GM18520 (cell line): ENCODE measurements at regions not wholly inside any gene's neighbourhood (a gene's known extent, or its start where the extent isn't known, plus 50 kb on each side); places are given as distances from the start of the nearest gene placed in this dataset.
"Not testable (repeated sequence)": the region's sequence is repeated elsewhere in the genome, so short reads cannot be mapped to it uniquely, and the experiment has no call there.

Experiments used
- ATAC-seq: cut with Tn5 transposase; IDR thresholded peaks from one replicate; pipeline ENCODE4 v1.9.1; 2021; ENCODE audit not compliant: unreplicated experiment

- no peak for ATAC-seq
Observed at GRCh38 chr12:41684997-41685396, 459.7 kb downstream of the GXYLT1 start.

- ATAC-seq: no peak
Observed at GRCh38 chr12:41683513-41684240, 461.0 kb downstream of the GXYLT1 start.

DNA sequence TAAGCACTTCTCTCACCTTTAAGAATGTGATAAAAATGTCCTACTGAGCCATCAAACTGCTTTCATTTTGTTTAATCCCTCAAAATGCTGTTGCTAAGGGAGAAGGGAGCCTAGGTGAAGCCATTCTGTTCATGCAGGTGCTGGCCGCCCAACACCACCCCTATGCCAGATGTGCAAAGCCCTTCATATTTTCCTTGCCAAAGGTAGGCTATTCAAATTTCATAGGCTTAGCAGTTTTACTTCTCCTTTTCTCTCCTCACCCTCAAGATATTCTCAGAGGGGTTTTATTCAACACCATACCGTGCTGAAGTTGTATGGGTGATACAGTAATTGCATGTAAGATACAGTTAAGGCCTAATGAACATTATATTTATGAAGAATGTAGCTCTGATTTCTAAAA is 461.7 kb downstream of the GXYLT1 start:
- peak; percentile 66 for ATAC-seq

DNA sequence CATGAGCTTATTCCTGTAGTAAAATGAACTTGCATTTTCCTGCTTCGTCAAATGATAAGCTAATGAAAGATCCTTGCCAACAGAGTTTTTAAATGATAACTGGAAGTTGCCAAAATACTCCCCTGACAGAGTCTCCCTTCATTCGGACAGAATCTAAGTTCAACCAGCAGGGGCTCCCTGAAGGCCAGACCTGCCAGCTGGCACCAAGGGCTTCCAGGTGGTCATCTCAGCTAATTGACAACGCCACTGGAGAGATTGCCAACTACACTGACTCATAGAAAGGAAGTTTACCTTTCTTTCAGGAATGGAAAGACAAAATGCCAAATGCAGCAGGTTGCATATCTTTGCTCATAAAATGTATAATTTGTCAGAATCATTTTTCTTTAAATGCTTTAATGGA is 462.8 kb downstream of the GXYLT1 start:
- no peak for ATAC-seq

- no peak for ATAC-seq
Observed at GRCh38 chr12:41680155-41680554, 464.5 kb downstream of the GXYLT1 start.

- ATAC-seq: no peak
Observed at GRCh38 chr12:41663598-41664265, 475.6 kb downstream of the PDZRN4 start.

- no peak for ATAC-seq
Observed at GRCh38 chr12:41661141-41661765, 473.1 kb downstream of the PDZRN4 start.

DNA sequence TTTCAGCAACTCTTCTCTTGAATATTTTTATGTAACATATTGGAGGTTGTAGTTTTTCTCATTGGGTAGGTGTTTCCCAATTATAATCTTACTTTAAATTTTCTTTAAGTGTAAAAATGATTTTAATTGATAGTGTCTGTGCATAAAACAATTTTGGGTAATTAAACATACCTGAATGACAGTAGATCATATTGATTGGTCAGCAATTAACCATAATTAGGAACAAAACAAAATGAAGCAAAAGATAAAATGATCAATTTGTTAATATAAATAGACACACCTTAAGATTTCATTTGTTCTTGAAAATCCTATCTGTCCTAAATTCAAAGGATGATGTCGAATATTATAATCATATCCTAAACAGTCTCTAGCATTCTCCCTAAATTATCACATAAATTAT is 468.3 kb downstream of the PDZRN4 start:
- no peak for ATAC-seq

GRCh38 chr12:41653386-41654326 is 465.5 kb downstream of the PDZRN4 start:
- ATAC-seq: no peak

GRCh38 chr12:41652981-41653380 is 464.9 kb downstream of the PDZRN4 start:
- ATAC-seq: no peak

DNA sequence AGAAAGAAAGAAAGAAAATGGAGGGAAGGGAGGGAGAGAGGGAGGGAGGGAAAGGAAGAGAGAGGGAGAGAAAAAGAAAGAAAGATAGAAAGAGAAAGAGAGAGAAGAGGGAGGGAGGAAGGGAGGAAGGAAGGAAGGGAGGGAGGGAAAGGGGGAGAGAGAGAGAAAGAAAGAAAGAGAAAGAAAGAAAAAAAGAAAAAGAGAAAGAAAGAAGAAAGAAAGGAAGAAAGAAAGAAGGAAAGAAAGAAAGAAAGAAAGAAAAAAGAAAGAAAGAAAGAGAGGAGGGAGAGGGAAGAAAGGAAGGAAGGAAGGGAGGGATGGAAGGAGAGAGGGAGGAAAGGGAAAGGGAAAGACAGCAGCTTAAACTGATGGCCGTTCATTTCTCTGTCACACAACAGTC is 457.5 kb downstream of the PDZRN4 start:
- no peak for ATAC-seq

DNA sequence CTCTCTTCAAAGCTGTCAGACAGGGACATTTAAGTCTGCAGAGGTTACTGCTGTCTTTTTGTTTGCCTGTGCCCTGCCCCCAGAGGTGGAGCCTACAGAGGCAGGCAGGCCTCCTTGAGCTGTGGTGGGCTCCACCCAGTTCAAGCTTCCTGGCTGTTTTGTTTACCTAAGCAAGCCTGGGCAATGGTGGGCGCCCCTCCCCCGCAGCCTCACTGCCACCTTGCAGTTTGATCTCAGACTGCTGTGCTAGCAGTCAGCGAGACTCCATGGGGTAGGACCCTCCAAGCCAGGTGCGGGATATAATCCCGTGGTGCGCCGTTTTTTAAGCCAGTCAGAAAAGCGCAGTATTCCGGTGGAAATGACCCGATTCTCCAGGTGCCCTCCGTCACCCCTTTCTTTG is 454.7 kb downstream of the PDZRN4 start:
- ATAC-seq: not testable (repeated sequence)

DNA sequence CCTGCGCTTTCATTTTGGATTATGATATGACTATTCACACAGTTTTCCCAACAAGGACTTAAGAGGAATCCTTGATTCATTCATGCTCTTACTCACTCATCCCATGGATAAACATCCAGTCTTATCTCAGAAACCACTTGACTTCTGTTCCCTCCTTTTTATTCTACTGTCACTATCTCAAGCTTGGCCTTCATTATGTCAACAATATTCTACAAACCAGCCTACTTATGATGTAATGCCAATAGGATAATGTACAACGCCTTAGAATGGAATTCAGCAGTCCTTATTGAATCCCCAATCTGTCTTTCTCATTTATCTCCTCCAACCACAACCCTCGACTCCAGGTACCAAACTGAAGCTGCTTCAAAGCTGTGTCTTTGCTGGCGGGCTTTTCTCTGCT is 448.5 kb downstream of the PDZRN4 start:
- ATAC-seq: no peak

GRCh38 chr12:41635626-41636364 is 447.7 kb downstream of the PDZRN4 start:
- no peak for ATAC-seq

- no peak for ATAC-seq
Observed at GRCh38 chr12:41634091-41634490, 446.0 kb downstream of the PDZRN4 start.

GRCh38 chr12:41629611-41630010 is 441.5 kb downstream of the PDZRN4 start:
- no peak for ATAC-seq

- ATAC-seq: no peak
Observed at GRCh38 chr12:41627476-41627875, 439.4 kb downstream of the PDZRN4 start.

DNA sequence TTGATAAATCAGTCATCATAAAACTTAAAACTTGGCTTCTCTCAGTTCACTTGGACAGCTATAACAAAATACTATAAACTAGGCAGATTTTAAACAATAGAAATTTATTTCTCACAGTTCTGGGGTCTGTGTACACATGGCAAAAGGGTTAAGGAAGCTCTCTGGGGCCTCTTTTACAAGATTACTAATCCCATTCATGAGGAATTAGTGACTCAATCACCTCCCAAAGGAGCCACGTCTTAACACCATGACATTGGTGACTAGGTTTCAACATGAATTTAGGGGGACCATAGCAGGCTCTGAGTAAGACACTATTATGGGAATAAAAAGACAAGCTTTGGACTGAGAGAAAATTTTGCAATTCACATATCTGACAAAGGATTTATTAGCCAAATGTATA is 436.5 kb downstream of the PDZRN4 start:
- no peak for ATAC-seq
